ENCODE measurements at regions not wholly inside any gene's neighbourhood (a gene's known extent, or its start where the extent isn't known, plus 50 kb on each side); places are given as distances from the start of the nearest gene placed in this dataset.
"Not testable (repeated sequence)": the region's sequence is repeated elsewhere in the genome, so short reads cannot be mapped to it uniquely, and the experiment has no call there.

GRCh38 chr2:12024197-12024907 is 277.9 kb downstream of the LPIN1 start:
- TF ChIP-seq CTCF, POLR2A (IDR thresholded peaks at IDR 0.05): not testable (repeated sequence)

Data from Peyer's patch (tissue), 4 donors.